Keratinocyte (primary cell): ENCODE measurements at regions not wholly inside any gene's neighbourhood (a gene's known extent, or its start where the extent isn't known, plus 50 kb on each side); places are given as distances from the start of the nearest gene placed in this dataset.

Experiments
- DNase-seq: peaks from one replicate; pipeline ENCODE4 v3.0.0-alpha.2; 2011; ENCODE audit warnings: low read depth, missing footprints, low spot score
- FAIRE-seq: peaks from 2 replicates; lab custom pipeline; 2011; peaks lifted over from hg19 to GRCh38; lab: Jason Lieb, UNC
- H2AFZ ChIP-seq: 2 replicates; pipeline ENCODE4 v1.6.0; 2012; ENCODE audit warnings: low read length, control low read depth, inconsistent platforms; ENCODE audit not compliant: control insufficient read depth
- H3K27ac ChIP-seq: 2 replicates; pipeline ENCODE4 v1.5.1; 2011; ENCODE audit warnings: low read length; ENCODE audit not compliant: control insufficient read depth, insufficient read depth
- H3K27me3 ChIP-seq: 3 replicates; pipeline ENCODE4 v1.6.0; 2011; ENCODE audit warnings: low read length; ENCODE audit not compliant: control insufficient read depth, insufficient read depth; ENCODE audit errors: extremely low read depth
- H3K36me3 ChIP-seq, 2 experiments: 2 replicates in 1 of 2; 3 replicates in 1 of 2; pipeline ENCODE4 v1.5.1; 2011; ENCODE audit warnings: low read length in 2 of 2, mild to moderate bottlenecking in 1 of 2; ENCODE audit not compliant: control insufficient read depth in 2 of 2, insufficient read depth in 2 of 2; ENCODE audit errors: extremely low read depth in 1 of 2
- H3K4me1 ChIP-seq: 3 replicates; pipeline ENCODE4 v1.5.1; 2011; ENCODE audit warnings: low read length; ENCODE audit not compliant: control insufficient read depth, insufficient read depth; ENCODE audit errors: extremely low read depth
- H3K4me2 ChIP-seq: 3 replicates; pipeline ENCODE4 v1.6.0; 2011; ENCODE audit warnings: low read depth, low read length; ENCODE audit not compliant: control insufficient read depth, insufficient read depth; ENCODE audit errors: extremely low read depth
- H3K4me3 ChIP-seq, 3 experiments: fragments of 200-600 bp in 1 of 3; sonication (generic) in 1 of 3; 2 replicates in 2 of 3; 3 replicates in 1 of 3; pipeline ENCODE4 v1.5.1; 2011 to 2016; ENCODE audit warnings: low read length in 3 of 3, mild to moderate bottlenecking in 3 of 3, control low read depth in 2 of 3, inconsistent platforms in 1 of 3, low read depth in 1 of 3, mixed read lengths in 1 of 3, mixed run types in 1 of 3, moderate library complexity in 1 of 3; ENCODE audit not compliant: control insufficient read depth in 2 of 3, insufficient read depth in 2 of 3; ENCODE audit errors: extremely low read depth in 1 of 3
- H3K79me2 ChIP-seq: 2 replicates; pipeline ENCODE4 v1.6.0; 2012; ENCODE audit warnings: low read length; ENCODE audit not compliant: control insufficient read depth, insufficient read depth
- H3K9ac ChIP-seq: 3 replicates; pipeline ENCODE4 v1.6.0; 2011; ENCODE audit warnings: low read length; ENCODE audit not compliant: control insufficient read depth, insufficient read depth; ENCODE audit errors: extremely low read depth
- H3K9me1 ChIP-seq: 3 replicates; pipeline ENCODE4 v1.6.0; 2011; ENCODE audit warnings: low read length; ENCODE audit not compliant: control insufficient read depth, insufficient read depth; ENCODE audit errors: extremely low read depth
- H3K9me3 ChIP-seq: 2 replicates; pipeline ENCODE4 v1.5.1; 2012; ENCODE audit warnings: low read depth, low read length; ENCODE audit not compliant: control insufficient read depth
- H4K20me1 ChIP-seq: 3 replicates; pipeline ENCODE4 v1.6.0; 2011; ENCODE audit warnings: low read length; ENCODE audit not compliant: control insufficient read depth, insufficient read depth; ENCODE audit errors: extremely low read depth
- EZH2 ChIP-seq: IDR thresholded peaks from one replicate; pipeline ENCODE4 v1.6.1; 2012; ENCODE audit warnings: inconsistent platforms, mild to moderate bottlenecking, low read length, moderate library complexity
- dilution Hi-C: fragments of 300-500 bp; cut with MboI; formaldehyde crosslinking; loops from one replicate; pipeline ENCODE4 v1.7.0; 2020; ENCODE audit warnings: low sequenced_read_pairs; ENCODE audit not compliant: extremely low pct_ligation_motif_present
- TF ChIP-seq, protein P1 (sequence below), 3 experiments: IDR thresholded peaks in 1 of 3; conservative IDR thresholded peaks in 1 of 3; optimal IDR thresholded peaks in 1 of 3; 2 replicates in 2 of 3; 3 replicates in 1 of 3; pipeline versions ENCODE3 to v1.5.1; 2011; ENCODE audit warnings: low read length in 3 of 3, mild to moderate bottlenecking in 3 of 3, moderate library complexity in 2 of 3, control low read depth in 1 of 3, inconsistent platforms in 1 of 3; ENCODE audit not compliant: insufficient read depth in 2 of 3; ENCODE audit errors: extremely low read depth in 1 of 3

DNA sequence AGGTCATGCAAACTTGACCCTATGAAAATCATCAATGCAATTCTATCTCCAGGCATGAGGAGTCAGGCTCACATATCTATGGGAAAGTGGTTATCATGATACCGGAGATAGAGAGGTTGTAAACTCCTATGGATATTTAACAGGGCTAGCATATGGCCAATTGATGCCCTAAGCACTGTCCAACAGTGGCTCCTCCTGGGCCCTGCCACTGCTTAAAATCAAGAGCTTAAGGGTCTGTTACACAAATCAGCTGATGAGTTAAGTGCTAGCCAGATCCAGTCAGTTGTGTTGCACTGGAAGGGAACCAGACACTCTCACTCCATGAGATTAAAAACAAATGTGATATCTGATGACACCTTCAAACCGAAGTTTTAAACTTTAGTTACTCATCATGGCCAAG lies 337.6 kb downstream of the STIM2 start:
- Histone ChIP-seq H4K20me1 (no peaks in the 10 kb centered on the region), H3K27ac (no peak overlapping the region), H3K9me1 (no peaks in the 10 kb centered on the region), H3K36me3 (no peaks in the 10 kb centered on the region), H3K9me3 (no peaks in the 10 kb centered on the region), H3K4me3 (no peak overlapping the region), H3K4me2 (no peak overlapping the region), H3K4me1 (no peaks in the 10 kb centered on the region), H2AFZ (no peak overlapping the region), H3K79me2 (no peaks in the 10 kb centered on the region), H3K9ac (no peak overlapping the region), H3K27me3 (no peaks in the 10 kb centered on the region)
- TF ChIP-seq, protein P1, sequence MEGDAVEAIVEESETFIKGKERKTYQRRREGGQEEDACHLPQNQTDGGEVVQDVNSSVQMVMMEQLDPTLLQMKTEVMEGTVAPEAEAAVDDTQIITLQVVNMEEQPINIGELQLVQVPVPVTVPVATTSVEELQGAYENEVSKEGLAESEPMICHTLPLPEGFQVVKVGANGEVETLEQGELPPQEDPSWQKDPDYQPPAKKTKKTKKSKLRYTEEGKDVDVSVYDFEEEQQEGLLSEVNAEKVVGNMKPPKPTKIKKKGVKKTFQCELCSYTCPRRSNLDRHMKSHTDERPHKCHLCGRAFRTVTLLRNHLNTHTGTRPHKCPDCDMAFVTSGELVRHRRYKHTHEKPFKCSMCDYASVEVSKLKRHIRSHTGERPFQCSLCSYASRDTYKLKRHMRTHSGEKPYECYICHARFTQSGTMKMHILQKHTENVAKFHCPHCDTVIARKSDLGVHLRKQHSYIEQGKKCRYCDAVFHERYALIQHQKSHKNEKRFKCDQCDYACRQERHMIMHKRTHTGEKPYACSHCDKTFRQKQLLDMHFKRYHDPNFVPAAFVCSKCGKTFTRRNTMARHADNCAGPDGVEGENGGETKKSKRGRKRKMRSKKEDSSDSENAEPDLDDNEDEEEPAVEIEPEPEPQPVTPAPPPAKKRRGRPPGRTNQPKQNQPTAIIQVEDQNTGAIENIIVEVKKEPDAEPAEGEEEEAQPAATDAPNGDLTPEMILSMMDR (optimal IDR thresholded peaks at IDR 0.05 in 1 of 3, IDR thresholded peaks at IDR 0.05 in 1 of 3, conservative IDR thresholded peaks at IDR 0.05 in 1 of 3; ENCODE audit: extremely low read depth in 1 of 3, insufficient read depth in 2 of 3, low read length in 3 of 3), result no peak
- no peak for FAIRE-seq
- DNase-seq, result no peak
- dilution Hi-C loops, result no loop called here

DNA sequence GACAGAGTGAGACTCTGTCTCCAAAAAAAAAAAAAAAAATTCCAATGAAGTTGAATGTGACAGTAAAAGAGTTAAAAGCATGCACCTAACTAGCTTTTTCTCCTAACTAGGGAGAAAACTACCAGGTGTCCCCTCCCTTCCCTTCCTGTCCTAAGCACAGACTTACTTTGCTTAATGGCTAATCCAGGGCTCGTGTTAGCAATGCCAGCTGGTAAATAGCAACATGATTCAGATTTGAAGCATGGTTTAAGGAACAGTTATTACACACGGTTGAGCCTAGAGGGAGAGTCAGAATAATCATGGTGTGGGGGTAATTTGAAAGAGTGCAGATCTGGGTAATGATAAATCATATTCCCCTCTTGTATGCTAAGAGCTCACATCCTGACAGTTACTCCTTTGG lies 338.3 kb downstream of the STIM2 start:
- H3K27me3 ChIP-seq, result no peaks in the 10 kb centered on the region
- FAIRE-seq (no peak), DNase-seq (no peak)
- H4K20me1 ChIP-seq, result no peaks in the 10 kb centered on the region
- dilution Hi-C loops, result no loop called here
- no peaks in the 10 kb centered on the region for H3K9me3 ChIP-seq
- H3K4me3 ChIP-seq, result no peak overlapping the region
- no peak for TF ChIP-seq EZH2
- TF ChIP-seq, protein P1 (optimal IDR thresholded peaks at IDR 0.05 in 1 of 3, IDR thresholded peaks at IDR 0.05 in 1 of 3, conservative IDR thresholded peaks at IDR 0.05 in 1 of 3; ENCODE audit: extremely low read depth in 1 of 3, insufficient read depth in 2 of 3, low read length in 3 of 3), result no peak
- no peak overlapping the region for H2AFZ ChIP-seq
- no peak overlapping the region for H3K4me2 ChIP-seq
- H3K79me2 ChIP-seq, result no peaks in the 10 kb centered on the region
- no peaks in the 10 kb centered on the region for H3K36me3 ChIP-seq
- no peaks in the 10 kb centered on the region for H3K9me1 ChIP-seq
- H3K27ac ChIP-seq, result no peak overlapping the region
- no peak overlapping the region for H3K9ac ChIP-seq
- H3K4me1 ChIP-seq, result no peaks in the 10 kb centered on the region
